H1 (cell line): ENCODE measurements at regions not wholly inside any gene's neighbourhood (a gene's known extent, or its start where the extent isn't known, plus 50 kb on each side); places are given as distances from the start of the nearest gene placed in this dataset.
"Not testable (repeated sequence)": the region's sequence is repeated elsewhere in the genome, so short reads cannot be mapped to it uniquely, and the experiment has no call there.

Experiments used
- CTCF ChIA-PET: fragments of 300-600 bp; sonication (Branson Sonifier 250); formaldehyde crosslinking; loops from one replicate; lab custom pipeline; 2021; ENCODE audit not compliant: partially characterized antibody; lab: Charles Lee
- POLR2A ChIA-PET: fragments of 300-600 bp; sonication (Branson Sonifier 250); formaldehyde crosslinking; loops from one replicate; lab custom pipeline; 2021; ENCODE audit warnings: inconsistent platforms; ENCODE audit not compliant: partially characterized antibody; lab: Charles Lee
- DNase-seq, 2 experiments: peaks; one replicate each; pipeline versions ENCODE4 v3.0.0 to v3.0.0-alpha.2; 2010 to 2022; ENCODE audit warnings: low spot score in 2 of 2, low read depth in 1 of 2, mixed read lengths in 1 of 2
- FAIRE-seq: peaks from 2 replicates; lab custom pipeline; 2011; peaks lifted over from hg19 to GRCh38; lab: Jason Lieb, UNC
- H2AFZ ChIP-seq: 2 replicates; pipeline ENCODE4 v1.8.1; 2012; ENCODE audit warnings: low read length, inconsistent platforms
- H2AK5ac ChIP-seq: 2 replicates; pipeline ENCODE4 v1.6.1; 2013; ENCODE audit warnings: low read depth, low read length
- H2BK120ac ChIP-seq: replicated peaks from 2 replicates; pipeline ENCODE3; 2013; ENCODE audit warnings: low read depth, low read length, inconsistent platforms
- H2BK12ac ChIP-seq: 2 replicates; pipeline ENCODE4 v1.6.1; 2013; ENCODE audit warnings: low read depth, low read length
- H2BK15ac ChIP-seq: 2 replicates; pipeline ENCODE4 v1.6.1; 2013; ENCODE audit warnings: low read length
- H2BK20ac ChIP-seq: 2 replicates; pipeline ENCODE4 v1.6.1; 2013; ENCODE audit warnings: low read length
- H2BK5ac ChIP-seq: 2 replicates; pipeline ENCODE4 v1.6.1; 2013; ENCODE audit warnings: low read depth, low read length
- H3K14ac ChIP-seq: 2 replicates; pipeline ENCODE4 v1.6.1; 2013; ENCODE audit warnings: inconsistent platforms; ENCODE audit not compliant: insufficient read length
- H3K18ac ChIP-seq: 2 replicates; pipeline ENCODE4 v1.6.1; 2013; ENCODE audit warnings: low read length; ENCODE audit errors: extremely low read depth
- H3K23ac ChIP-seq: 2 replicates; pipeline ENCODE4 v1.6.1; 2013; ENCODE audit warnings: inconsistent platforms; ENCODE audit not compliant: insufficient read length
- H3K23me2 ChIP-seq: 2 replicates; pipeline ENCODE4 v1.6.1; 2013; ENCODE audit warnings: low read depth, low read length
- H3K27ac ChIP-seq: 2 replicates; pipeline ENCODE4 v1.6.1; 2011; ENCODE audit warnings: low read depth, low read length, inconsistent platforms
- H3K27me3 ChIP-seq, 4 experiments: replicated peaks in 1 of 4; 1 replicate in 1 of 4; 2 replicates in 3 of 4; pipeline versions ENCODE4 v1.6.1 to v1.8.1; 2011 to 2013; ENCODE audit warnings: low read length in 3 of 4, mild to moderate bottlenecking in 3 of 4, inconsistent platforms in 2 of 4, mixed read lengths in 2 of 4, moderate library complexity in 1 of 4; ENCODE audit not compliant: control insufficient read depth in 3 of 4, insufficient read depth in 3 of 4; ENCODE audit errors: extremely low read depth in 1 of 4
- H3K36me3 ChIP-seq, 4 experiments: 2 replicates each; pipeline versions ENCODE4 v1.6.1 to v1.8.1; 2011 to 2013; ENCODE audit warnings: mild to moderate bottlenecking in 4 of 4, low read length in 3 of 4, moderate library complexity in 2 of 4, control low read depth in 1 of 4, inconsistent platforms in 1 of 4; ENCODE audit not compliant: insufficient read depth in 4 of 4, control insufficient read depth in 2 of 4
- H3K4ac ChIP-seq: replicated peaks from 2 replicates; pipeline ENCODE3; 2013; ENCODE audit warnings: low read length, low read depth, mixed read lengths, inconsistent platforms; ENCODE audit not compliant: insufficient read length
- H3K4me1 ChIP-seq, 4 experiments: replicated peaks in 1 of 4; 1 replicate in 1 of 4; 2 replicates in 3 of 4; pipeline versions ENCODE4 v1.6.1 to v1.8.1; 2011 to 2013; ENCODE audit warnings: low read length in 3 of 4, inconsistent platforms in 2 of 4, mixed read lengths in 1 of 4; ENCODE audit not compliant: insufficient read depth in 4 of 4, control insufficient read depth in 3 of 4
- H3K4me2 ChIP-seq, 2 experiments: 2 replicates each; pipeline versions ENCODE4 v1.6.1 to v1.8.1; 2011 to 2013; ENCODE audit warnings: low read depth in 2 of 2, low read length in 2 of 2, control low read depth in 1 of 2, inconsistent platforms in 1 of 2, mild to moderate bottlenecking in 1 of 2; ENCODE audit not compliant: insufficient read depth in 1 of 2
- H3K4me3 ChIP-seq, 4 experiments: fragments of 200-600, 300-600 bp in 1 of 4; sonication (generic), shearing (Covaris generic), sonication (Bioruptor Twin) in 1 of 4; 2 replicates each; pipeline versions ENCODE4 v1.5.1 to v1.8.1; 2011 to 2016; ENCODE audit warnings: low read length in 4 of 4, low read depth in 3 of 4, control low read depth in 2 of 4, inconsistent platforms in 2 of 4, mild to moderate bottlenecking in 2 of 4, mixed read lengths in 1 of 4, moderate library complexity in 1 of 4; ENCODE audit not compliant: insufficient read depth in 2 of 4; ENCODE audit errors: extremely low read depth in 1 of 4
- H3K56ac ChIP-seq: replicated peaks from 2 replicates; pipeline ENCODE3; 2013; ENCODE audit warnings: low read depth, mild to moderate bottlenecking, mixed read lengths, low read length, inconsistent platforms; ENCODE audit not compliant: insufficient read length
- H3K79me1 ChIP-seq: 2 replicates; pipeline ENCODE4 v1.6.1; 2013; ENCODE audit warnings: low read depth, low read length, control low read depth
- H3K79me2 ChIP-seq, 2 experiments: 2 replicates each; pipeline versions ENCODE4 v1.6.1 to v1.8.1; 2012 to 2013; ENCODE audit warnings: low read length in 2 of 2, mild to moderate bottlenecking in 2 of 2, inconsistent platforms in 1 of 2; ENCODE audit not compliant: insufficient read depth in 2 of 2, control insufficient read depth in 1 of 2
- H3K9ac ChIP-seq, 4 experiments: replicated peaks in 1 of 4; 1 replicate in 1 of 4; 2 replicates in 3 of 4; pipeline versions ENCODE4 v1.6.1 to v1.8.1; 2011 to 2013; ENCODE audit warnings: low read depth in 3 of 4, low read length in 3 of 4, control low read depth in 2 of 4, mild to moderate bottlenecking in 2 of 4, moderate library complexity in 2 of 4, inconsistent platforms in 1 of 4; ENCODE audit errors: extremely low read depth in 1 of 4
- H3K9me3 ChIP-seq, 2 experiments: 2 replicates each; pipeline versions ENCODE4 v1.6.1 to v1.8.1; 2012 to 2013; ENCODE audit warnings: mild to moderate bottlenecking in 2 of 2, moderate library complexity in 2 of 2, control low read depth in 1 of 2, inconsistent platforms in 1 of 2, low read depth in 1 of 2, low read length in 1 of 2, mixed read lengths in 1 of 2; ENCODE audit not compliant: insufficient read depth in 2 of 2
- H4K20me1 ChIP-seq, 2 experiments: replicated peaks in 1 of 2; 2 replicates each; pipeline versions ENCODE3 to v1.8.1; 2011 to 2013; ENCODE audit warnings: inconsistent platforms in 2 of 2, low read length in 2 of 2, mild to moderate bottlenecking in 1 of 2; ENCODE audit not compliant: insufficient read depth in 2 of 2, control insufficient read depth in 1 of 2
- H4K5ac ChIP-seq: 2 replicates; pipeline ENCODE4 v1.6.1; 2013; ENCODE audit warnings: low read length, low read depth, mixed read lengths, inconsistent platforms; ENCODE audit not compliant: insufficient read length
- H4K8ac ChIP-seq: 2 replicates; pipeline ENCODE4 v1.8.0; 2013; ENCODE audit warnings: mild to moderate bottlenecking, moderate library complexity, low read length, inconsistent platforms; ENCODE audit not compliant: insufficient read depth; ENCODE audit errors: extremely low read depth
- H4K91ac ChIP-seq: replicated peaks from 2 replicates; pipeline ENCODE3; 2013; ENCODE audit warnings: low read length, mixed read lengths, inconsistent platforms; ENCODE audit not compliant: insufficient read length
- WGBS, 2 experiments: shearing (Covaris generic) in 1 of 2; methylation state at CpG; one replicate each; pipeline versions ENCODE4 v1.1.6 to v1.1.7; 2013 to 2015; ENCODE audit warnings: low lambda C conversion rate in 2 of 2, mixed read lengths in 2 of 2, inconsistent platforms in 1 of 2, low coverage in 1 of 2, missing lambda C conversion rate in 1 of 2; ENCODE audit not compliant: insufficient replicate concordance in 2 of 2, insufficient coverage in 1 of 2, insufficient read length in 1 of 2; ENCODE audit errors: extremely low coverage in 1 of 2, missing lambda C conversion rate in 1 of 2; 5-methylcytosine and 5-hydroxymethylcytosine counted together

GRCh38 chr9:38978734-38979133 is 258.8 kb upstream of the FAM240B start:
- H3K4me3 ChIP-seq, H2BK12ac ChIP-seq, H2BK15ac ChIP-seq, H3K79me2 ChIP-seq, H3K4me2 ChIP-seq, H3K79me1 ChIP-seq, CTCF ChIA-PET, H4K91ac ChIP-seq, H2BK120ac ChIP-seq, H3K56ac ChIP-seq, H4K20me1 ChIP-seq, H2BK5ac ChIP-seq, H3K4ac ChIP-seq, H3K9ac ChIP-seq, POLR2A ChIA-PET, H3K9me3 ChIP-seq, H3K27me3 ChIP-seq, H3K14ac ChIP-seq, DNase-seq, H3K23ac ChIP-seq, H3K4me1 ChIP-seq, H4K8ac ChIP-seq, H2AK5ac ChIP-seq, H2BK20ac ChIP-seq, H4K5ac ChIP-seq, H3K18ac ChIP-seq, H3K36me3 ChIP-seq, FAIRE-seq, H3K27ac ChIP-seq, H3K23me2 ChIP-seq, H2AFZ ChIP-seq: not testable (repeated sequence)
- 95% methylated on average over 4 of the region's 5 CpGs; no CpG with 5 or more reads in 1 of the 2 experiments for WGBS, 2 experiments

- H4K5ac ChIP-seq, H3K4me1 ChIP-seq, H3K14ac ChIP-seq, DNase-seq, POLR2A ChIA-PET, H4K91ac ChIP-seq, H3K18ac ChIP-seq, H3K4me3 ChIP-seq, H3K79me1 ChIP-seq, H3K56ac ChIP-seq, H2AFZ ChIP-seq, CTCF ChIA-PET, H3K9me3 ChIP-seq, H2BK5ac ChIP-seq, H2BK20ac ChIP-seq, H3K4ac ChIP-seq, H3K27me3 ChIP-seq, H3K4me2 ChIP-seq, H2BK12ac ChIP-seq, H2AK5ac ChIP-seq, H2BK15ac ChIP-seq, H4K8ac ChIP-seq, H3K79me2 ChIP-seq, H3K9ac ChIP-seq, H4K20me1 ChIP-seq, H3K27ac ChIP-seq, H3K23me2 ChIP-seq, H3K23ac ChIP-seq, H3K36me3 ChIP-seq, H2BK120ac ChIP-seq, FAIRE-seq: not testable (repeated sequence)
- WGBS, 2 experiments, result 100% methylated on average over 3 of the region's 5 CpGs; no CpG with 5 or more reads in 1 of the 2 experiments
Measured at GRCh38 chr9:38969480-38969879, 249.5 kb upstream of the FAM240B start.
